ENCODE measurements at regions not wholly inside any gene's neighbourhood (a gene's known extent, or its start where the extent isn't known, plus 50 kb on each side); places are given as distances from the start of the nearest gene placed in this dataset.

- TF ChIP-seq EZH2 (IDR thresholded peaks at IDR 0.05; ENCODE audit: borderline replicate concordance): no peak
- no peak for TF ChIP-seq CTCF (IDR thresholded peaks at IDR 0.05; ENCODE audit: poor library complexity)
- TF ChIP-seq EZH2phosphoT487 (IDR thresholded peaks at IDR 0.05; ENCODE audit: low read depth, severe bottlenecking, unreplicated experiment): no peak
These were observed 328.5 kb upstream of the MAP3K7 start for GRCh38 chr6:90915224-90915915.

Measured in hepatocyte (in vitro differentiated cells).